OCI-LY7 (cell line): ENCODE measurements at regions not wholly inside any gene's neighbourhood (a gene's known extent, or its start where the extent isn't known, plus 50 kb on each side); places are given as distances from the start of the nearest gene placed in this dataset.

Experiments
- BruUV-seq: library from RNA; stranded (reverse); fragments of 400-500 nt; replicated peaks from 2 replicates; lab custom pipeline; 2021; lab: Mats Ljungman, UMichigan
- CTCF ChIA-PET: fragments of 300-600 bp; sonication (Branson Sonifier 250); formaldehyde crosslinking; loops from one replicate; lab custom pipeline; 2022; ENCODE audit warnings: antibody characterized with exemption; ENCODE audit not compliant: unreplicated experiment; lab: Charles Lee
- POLR2A ChIA-PET: fragments of 300-600 bp; sonication (Branson Sonifier 250); formaldehyde crosslinking; loops from one replicate; lab custom pipeline; 2022; ENCODE audit warnings: antibody characterized with exemption; lab: Charles Lee
- DNase-seq: peaks from one replicate; pipeline ENCODE4 v3.0.0-alpha.2; 2015; ENCODE audit warnings: low spot score
- H2AFZ ChIP-seq: fragments of 200-600 bp; sonication (generic), shearing (Covaris generic); 2 replicates; pipeline ENCODE4 v1.6.1; 2014; ENCODE audit warnings: mild to moderate bottlenecking, antibody characterized with exemption, low read length, moderate library complexity
- H3K27ac ChIP-seq: fragments of 200-600 bp; sonication (generic); 2 replicates; pipeline ENCODE4 v1.5.1; 2014; ENCODE audit warnings: mixed run types, low read depth, mild to moderate bottlenecking, moderate library complexity, low read length, inconsistent platforms; ENCODE audit not compliant: poor library complexity, severe bottlenecking
- H3K36me3 ChIP-seq: fragments of 200-600 bp; sonication (generic); 2 replicates; pipeline ENCODE4 v1.6.1; 2014; ENCODE audit warnings: mild to moderate bottlenecking, antibody characterized with exemption, low read length, moderate library complexity, mixed read lengths; ENCODE audit not compliant: insufficient read depth
- H3K4me1 ChIP-seq: fragments of 200-600 bp; sonication (generic); 2 replicates; pipeline ENCODE4 v1.5.1; 2014; ENCODE audit warnings: mild to moderate bottlenecking, low read length; ENCODE audit not compliant: insufficient read depth, poor library complexity, severe bottlenecking
- H3K4me2 ChIP-seq: fragments of 200-600 bp; sonication (generic); 2 replicates; pipeline ENCODE4 v1.6.1; 2014; ENCODE audit warnings: mild to moderate bottlenecking, low read length
- H3K4me3 ChIP-seq: fragments of 200-600 bp; sonication (generic); 2 replicates; pipeline ENCODE4 v1.5.1; 2014; ENCODE audit warnings: mild to moderate bottlenecking, low read depth, low read length; ENCODE audit not compliant: poor library complexity, severe bottlenecking
- H3K79me2 ChIP-seq: fragments of 200-600 bp; sonication (generic); 2 replicates; pipeline ENCODE4 v1.6.1; 2016; ENCODE audit warnings: low read depth, mild to moderate bottlenecking, low read length, moderate library complexity, mixed read lengths; ENCODE audit not compliant: insufficient read depth
- H3K9me2 ChIP-seq: fragments of 200-600 bp; sonication (generic); 2 replicates; pipeline ENCODE4 v1.6.1; 2016; ENCODE audit warnings: mild to moderate bottlenecking, low read length, mixed read lengths; ENCODE audit not compliant: insufficient read depth
- H3K9me3 ChIP-seq: fragments of 200-600 bp; sonication (generic); 2 replicates; pipeline ENCODE4 v1.6.1; 2014; ENCODE audit warnings: mild to moderate bottlenecking, mixed run types, low read length, mixed read lengths
- H4K20me1 ChIP-seq: fragments of 200-600 bp; sonication (generic); 2 replicates; pipeline ENCODE4 v1.6.1; 2014; ENCODE audit warnings: mild to moderate bottlenecking, antibody characterized with exemption, low read length, moderate library complexity, mixed read lengths; ENCODE audit not compliant: insufficient read depth
- EZH2phosphoT487 ChIP-seq: fragments of 200-600 bp; sonication (generic); IDR thresholded peaks from 2 replicates; pipeline ENCODE4 v1.6.1; 2018; ENCODE audit warnings: low read depth, borderline replicate concordance, mild to moderate bottlenecking, mixed run types, antibody characterized with exemption, low read length, moderate library complexity, mixed read lengths
- intact Hi-C: fragments of 100-400 bp; cut with micrococcal nuclease; formaldehyde crosslinking; loops from one replicate; pipeline ENCODE4 v1.10.0; 2022; ENCODE audit not compliant: unreplicated experiment
- TF ChIP-seq, protein P1 (sequence below): fragments of 200-600 bp; sonication (generic); conservative IDR thresholded peaks from 2 replicates; pipeline ENCODE4 v1.5.1; 2014; ENCODE audit warnings: mild to moderate bottlenecking, antibody characterized with exemption, low read length, moderate library complexity, mixed read lengths

- TF ChIP-seq EZH2phosphoT487, result no peak
- TF ChIP-seq, protein P1, sequence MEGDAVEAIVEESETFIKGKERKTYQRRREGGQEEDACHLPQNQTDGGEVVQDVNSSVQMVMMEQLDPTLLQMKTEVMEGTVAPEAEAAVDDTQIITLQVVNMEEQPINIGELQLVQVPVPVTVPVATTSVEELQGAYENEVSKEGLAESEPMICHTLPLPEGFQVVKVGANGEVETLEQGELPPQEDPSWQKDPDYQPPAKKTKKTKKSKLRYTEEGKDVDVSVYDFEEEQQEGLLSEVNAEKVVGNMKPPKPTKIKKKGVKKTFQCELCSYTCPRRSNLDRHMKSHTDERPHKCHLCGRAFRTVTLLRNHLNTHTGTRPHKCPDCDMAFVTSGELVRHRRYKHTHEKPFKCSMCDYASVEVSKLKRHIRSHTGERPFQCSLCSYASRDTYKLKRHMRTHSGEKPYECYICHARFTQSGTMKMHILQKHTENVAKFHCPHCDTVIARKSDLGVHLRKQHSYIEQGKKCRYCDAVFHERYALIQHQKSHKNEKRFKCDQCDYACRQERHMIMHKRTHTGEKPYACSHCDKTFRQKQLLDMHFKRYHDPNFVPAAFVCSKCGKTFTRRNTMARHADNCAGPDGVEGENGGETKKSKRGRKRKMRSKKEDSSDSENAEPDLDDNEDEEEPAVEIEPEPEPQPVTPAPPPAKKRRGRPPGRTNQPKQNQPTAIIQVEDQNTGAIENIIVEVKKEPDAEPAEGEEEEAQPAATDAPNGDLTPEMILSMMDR, result no peak
- no peak overlapping the region for H3K27ac ChIP-seq
- intact Hi-C loops, result no loop called here
- H3K9me2 ChIP-seq, result no peaks in the 10 kb centered on the region
- BruUV-seq, result no TSS peak
- no peaks in the 10 kb centered on the region for H3K9me3 ChIP-seq
- no peaks in the 10 kb centered on the region for H4K20me1 ChIP-seq
- no peaks in the 10 kb centered on the region for H3K79me2 ChIP-seq
- ChIA-PET CTCF (no interaction called here), POLR2A (no interaction called here)
- no peak for DNase-seq
- H3K36me3 ChIP-seq, result no peaks in the 10 kb centered on the region
- H3K4me1 ChIP-seq, result no peaks in the 10 kb centered on the region
- 0 out of 2 replicates have a peak overlapping the region, but pooled peaks have one; percentile 5 for H2AFZ ChIP-seq
- no peak overlapping the region for H3K4me2 ChIP-seq
- H3K4me3 ChIP-seq, result no peak overlapping the region
Measured at GRCh38 chr2:173451118-173451517, 96.4 kb downstream of the CDCA7 start.

GRCh38 chr2:173451941-173452340 is 97.3 kb downstream of the CDCA7 start:
- POLR2A ChIA-PET, result no interaction called here
- no peaks in the 10 kb centered on the region for H3K36me3 ChIP-seq
- CTCF ChIA-PET, result no interaction called here
- no peaks in the 10 kb centered on the region for H3K9me3 ChIP-seq
- no peaks in the 10 kb centered on the region for H4K20me1 ChIP-seq
- H3K4me2 ChIP-seq, result no peak overlapping the region
- H3K27ac ChIP-seq, result no peak overlapping the region
- no peaks in the 10 kb centered on the region for H3K9me2 ChIP-seq
- no peak overlapping the region for H2AFZ ChIP-seq
- no peak for DNase-seq
- no peaks in the 10 kb centered on the region for H3K4me1 ChIP-seq
- TF ChIP-seq, protein P1, result no peak
- TF ChIP-seq EZH2phosphoT487, result no peak
- intact Hi-C loops, result no loop called here
- H3K79me2 ChIP-seq, result no peaks in the 10 kb centered on the region
- BruUV-seq, result no TSS peak
- H3K4me3 ChIP-seq, result no peak overlapping the region

DNA sequence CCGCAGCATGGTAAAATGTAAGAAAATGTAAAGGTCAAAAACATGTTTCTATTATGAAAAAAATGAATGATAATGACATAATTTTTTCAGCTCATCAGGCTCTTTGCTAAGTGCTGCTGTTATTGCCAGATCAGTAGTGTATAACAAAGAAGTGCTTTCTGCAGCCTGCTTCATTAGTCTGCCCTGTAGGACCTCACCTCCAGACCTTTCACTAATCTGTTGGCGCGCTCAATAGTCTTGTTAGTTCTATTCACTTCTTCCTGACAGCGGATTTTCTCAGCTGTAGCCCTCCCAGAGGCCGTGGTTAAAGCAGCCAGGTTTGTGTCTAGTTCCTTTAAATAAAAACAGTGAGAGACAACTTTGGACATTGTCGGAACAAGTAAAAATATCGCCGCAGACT is 97.7 kb downstream of the CDCA7 start:
- Histone ChIP-seq H3K4me3 (no peak overlapping the region), H3K4me1 (no peaks in the 10 kb centered on the region), H3K9me3 (no peaks in the 10 kb centered on the region), H3K9me2 (no peaks in the 10 kb centered on the region), H3K4me2 (no peak overlapping the region), H3K36me3 (no peaks in the 10 kb centered on the region), H2AFZ (no peak overlapping the region), H3K27ac (no peak overlapping the region), H4K20me1 (no peaks in the 10 kb centered on the region), H3K79me2 (no peaks in the 10 kb centered on the region)
- ChIA-PET POLR2A (no interaction called here), CTCF (no interaction called here)
- intact Hi-C loops, result no loop called here
- no TSS peak for BruUV-seq
- no peak for TF ChIP-seq EZH2phosphoT487
- TF ChIP-seq, protein P1, result no peak
- no peak for DNase-seq
